HEK293 (cell line): ENCODE measurements at regions not wholly inside any gene's neighbourhood (a gene's known extent, or its start where the extent isn't known, plus 50 kb on each side); places are given as distances from the start of the nearest gene placed in this dataset.

Experiments
- CTCF ChIA-PET: fragments of 350-600 bp; formaldehyde crosslinking; extraction: SDS; loops from one replicate; lab custom pipeline; 2021; ENCODE audit warnings: antibody characterized with exemption; lab: Yijun Ruan, JAX
- POLR2A ChIA-PET: fragments of 300-600 bp; formaldehyde crosslinking; extraction: SDS; loops from one replicate; lab custom pipeline; 2020; ENCODE audit warnings: antibody characterized with exemption, inconsistent platforms; lab: Yijun Ruan, JAX
- H3K27ac ChIP-seq: fragments of 200-500 bp; sonication (Bioruptor generic); 2 replicates; pipeline ENCODE4 v1.5.1; 2014; ENCODE audit warnings: low read depth, low read length, control low read depth, inconsistent platforms; ENCODE audit errors: extremely low read depth
- H3K36me3 ChIP-seq, 2 experiments: fragments of 200-500 bp in 1 of 2; sonication (Bioruptor generic) in 1 of 2; 1 replicate in 1 of 2; 2 replicates in 1 of 2; pipeline ENCODE4 v1.5.1; 2014 to 2017; ENCODE audit warnings: inconsistent platforms in 2 of 2, low read length in 2 of 2; ENCODE audit not compliant: control insufficient read depth in 2 of 2, insufficient read depth in 1 of 2
- H3K4me1 ChIP-seq: fragments of 200-500 bp; sonication (Bioruptor generic); 2 replicates; pipeline ENCODE4 v1.5.1; 2014; ENCODE audit warnings: mild to moderate bottlenecking, low read length, inconsistent platforms; ENCODE audit not compliant: control insufficient read depth, insufficient read depth
- H3K4me3 ChIP-seq: 2 replicates; pipeline ENCODE4 v1.5.1; 2011; ENCODE audit warnings: low read depth, mild to moderate bottlenecking, control low read depth, low read length, moderate library complexity
- H3K9me3 ChIP-seq: fragments of 200-500 bp; sonication (Bioruptor generic); 2 replicates; pipeline ENCODE4 v1.5.1; 2014; ENCODE audit warnings: low read depth, low read length, inconsistent platforms; ENCODE audit not compliant: control insufficient read depth, insufficient read depth
- ATF2 ChIP-seq: fragments of 450-650 bp; formaldehyde crosslinking; IDR thresholded peaks from 2 replicates; pipeline ENCODE4 v1.5.1; 2016; ENCODE audit warnings: missing biosample characterization, missing genetic modification characterization, low read depth
- HOXC10 ChIP-seq: sonication (generic); formaldehyde crosslinking; IDR thresholded peaks from 2 replicates; pipeline ENCODE4 v1.8.1; 2023; ENCODE audit warnings: mild to moderate bottlenecking, missing genetic modification reagents
- INSM2 ChIP-seq: fragments of 450-650 bp; formaldehyde crosslinking; IDR thresholded peaks from 2 replicates; pipeline ENCODE4 v1.5.1; 2016; ENCODE audit warnings: missing biosample characterization, missing genetic modification characterization
- KLF10 ChIP-seq: fragments of 450-650 bp; IDR thresholded peaks from 2 replicates; pipeline ENCODE4 v1.5.1; 2018; ENCODE audit warnings: missing biosample characterization, mild to moderate bottlenecking, missing genetic modification characterization
- SCRT2 ChIP-seq: fragments of 450-650 bp; formaldehyde crosslinking; IDR thresholded peaks from 2 replicates; pipeline ENCODE4 v1.5.1; 2016; ENCODE audit warnings: missing biosample characterization, missing genetic modification characterization
- SP7 ChIP-seq: fragments of 450-650 bp; formaldehyde crosslinking; IDR thresholded peaks from 2 replicates; pipeline ENCODE4 v1.5.1; 2016; ENCODE audit warnings: missing biosample characterization, missing genetic modification characterization
- ZBTB11 ChIP-seq: fragments of 450-650 bp; formaldehyde crosslinking; conservative IDR thresholded peaks from 2 replicates; pipeline ENCODE4 v1.5.1; 2016; ENCODE audit warnings: low read depth, missing biosample characterization, missing genetic modification characterization
- ZBTB49 ChIP-seq: fragments of 450-650 bp; formaldehyde crosslinking; IDR thresholded peaks from 2 replicates; pipeline ENCODE4 v1.5.1; 2016; ENCODE audit warnings: missing biosample characterization, missing genetic modification characterization, low read depth
- ZNF140 ChIP-seq: fragments of 450-650 bp; formaldehyde crosslinking; IDR thresholded peaks from 2 replicates; pipeline ENCODE4 v1.5.1; 2016; ENCODE audit warnings: missing biosample characterization, missing genetic modification characterization
- ZNF280D ChIP-seq: fragments of 450-650 bp; formaldehyde crosslinking; IDR thresholded peaks from 2 replicates; pipeline ENCODE4 v1.5.1; 2016; ENCODE audit warnings: missing biosample characterization, missing genetic modification characterization
- ZNF324 ChIP-seq: fragments of 450-650 bp; formaldehyde crosslinking; IDR thresholded peaks from 2 replicates; pipeline ENCODE4 v1.5.1; 2016; ENCODE audit warnings: missing biosample characterization, missing genetic modification characterization
- ZNF354C ChIP-seq: fragments of 450-650 bp; formaldehyde crosslinking; IDR thresholded peaks from 2 replicates; pipeline ENCODE4 v1.5.1; 2016; ENCODE audit warnings: missing biosample characterization, missing genetic modification characterization, low read depth, borderline replicate concordance
- ZNF404 ChIP-seq: fragments of 450-650 bp; formaldehyde crosslinking; IDR thresholded peaks from 2 replicates; pipeline ENCODE4 v1.5.1; 2017; ENCODE audit warnings: missing biosample characterization, missing genetic modification characterization
- ZNF449 ChIP-seq: fragments of 450-650 bp; formaldehyde crosslinking; IDR thresholded peaks from 2 replicates; pipeline ENCODE4 v1.5.1; 2017; ENCODE audit warnings: missing biosample characterization, mild to moderate bottlenecking, missing genetic modification characterization, moderate library complexity
- ZNF521 ChIP-seq: fragments of 450-650 bp; formaldehyde crosslinking; IDR thresholded peaks from 2 replicates; pipeline ENCODE4 v1.5.1; 2017; ENCODE audit warnings: missing biosample characterization, mild to moderate bottlenecking, missing genetic modification characterization
- ZNF544 ChIP-seq: fragments of 450-650 bp; formaldehyde crosslinking; IDR thresholded peaks from 2 replicates; pipeline ENCODE4 v1.5.0; 2017; ENCODE audit warnings: missing biosample characterization, missing genetic modification characterization
- ZNF549 ChIP-seq: fragments of 450-650 bp; IDR thresholded peaks from 2 replicates; pipeline ENCODE4 v1.5.1; 2018; ENCODE audit warnings: missing biosample characterization, missing genetic modification characterization, mild to moderate bottlenecking, inconsistent platforms, moderate library complexity
- ZNF777 ChIP-seq: fragments of 450-650 bp; formaldehyde crosslinking; IDR thresholded peaks from 2 replicates; pipeline ENCODE4 v1.5.1; 2017; ENCODE audit warnings: missing biosample characterization, missing genetic modification characterization, borderline replicate concordance
- ZNF830 ChIP-seq: fragments of 450-650 bp; IDR thresholded peaks from 2 replicates; pipeline ENCODE4 v1.5.0; 2018; ENCODE audit warnings: missing biosample characterization, missing genetic modification characterization, low read depth, mild to moderate bottlenecking, moderate library complexity

- Histone ChIP-seq H3K4me1 (peaks cover 6% of the 10 kb centered on the region), H3K36me3 (no peaks in the 10 kb centered on the region), H3K9me3 (no peaks in the 10 kb centered on the region), H3K4me3 (no peak overlapping the region), H3K27ac (no peak overlapping the region)
- ChIA-PET POLR2A (no interaction called here), CTCF (no interaction called here)
- TF ChIP-seq ZNF521: no peak
- no peak for TF ChIP-seq ZNF449 (tag by site-specific recombination)
- TF ChIP-seq HOXC10 (CRISPR knock-in tag): no peak
- TF ChIP-seq ZNF324 (tag by site-specific recombination): no peak
- no peak for TF ChIP-seq SP7
- no peak for TF ChIP-seq INSM2 (tag by site-specific recombination)
- TF ChIP-seq ZNF140 (tag by site-specific recombination): no peak
- no peak for TF ChIP-seq ZNF280D
- TF ChIP-seq ZNF354C (tag by site-specific recombination): no peak
These were observed 61.8 kb upstream of the NCAM1 start for GRCh38 chr11:112899235-112900006.

GRCh38 chr11:112901924-112902323 is 59.3 kb upstream of the NCAM1 start:
- no peak overlapping the region for H3K4me3 ChIP-seq
- ChIA-PET POLR2A (no interaction called here), CTCF (no interaction called here)
- no peaks in the 10 kb centered on the region for H3K36me3 ChIP-seq
- H3K9me3 ChIP-seq: no peaks in the 10 kb centered on the region
- no peak overlapping the region for H3K27ac ChIP-seq
- peaks cover 6% of the 10 kb centered on the region for H3K4me1 ChIP-seq
- no peak for TF ChIP-seq ZBTB49
- TF ChIP-seq KLF10 (tag by site-specific recombination): no peak
- TF ChIP-seq ZNF830: no peak
- TF ChIP-seq ATF2: no peak
- TF ChIP-seq SCRT2 (tag by site-specific recombination): no peak
- no peak for TF ChIP-seq ZNF549 (tag by site-specific recombination)
- no peak for TF ChIP-seq ZNF777
- TF ChIP-seq ZNF544: no peak
- no peak for TF ChIP-seq ZBTB11 (tag by site-specific recombination)
- no peak for TF ChIP-seq ZNF404 (tag by site-specific recombination)
